ENCODE measurements at regions not wholly inside any gene's neighbourhood (a gene's known extent, or its start where the extent isn't known, plus 50 kb on each side); places are given as distances from the start of the nearest gene placed in this dataset.

GRCh38 chr15:26314577-26314976 lies 451.4 kb upstream of the ATP10A start:
- no peak overlapping the region for H3K9ac ChIP-seq
- H3K36me3 ChIP-seq (ENCODE audit: insufficient read depth), result no peaks in the 10 kb centered on the region
- H3K4me1 ChIP-seq (ENCODE audit: low read depth, poor library complexity, severe bottlenecking), result no peaks in the 10 kb centered on the region
- no peaks in the 10 kb centered on the region for H4K20me1 ChIP-seq (ENCODE audit: insufficient read depth)
- H3K4me3 ChIP-seq (IDR thresholded peaks at IDR 0.05; ENCODE audit: insufficient read depth, low read depth, low read length), result no peak overlapping the region
- H3K4me2 ChIP-seq, result no peak overlapping the region
- H3K79me2 ChIP-seq (ENCODE audit: insufficient read depth, low read depth), result no peaks in the 10 kb centered on the region
- H3K27ac ChIP-seq, result no peak overlapping the region
- H3K27me3 ChIP-seq (ENCODE audit: insufficient read depth, low read depth), result no peaks in the 10 kb centered on the region
- H2AFZ ChIP-seq (ENCODE audit: low read depth), result no peak overlapping the region
- no peak for TF ChIP-seq CTCF (conservative IDR thresholded peaks at IDR 0.05; ENCODE audit: low read depth, low read length)

- no peak for TF ChIP-seq CTCF (conservative IDR thresholded peaks at IDR 0.05; ENCODE audit: low read depth, low read length)
- Histone ChIP-seq H3K9ac (no peak overlapping the region), H4K20me1 (ENCODE audit: insufficient read depth) (no peaks in the 10 kb centered on the region)
Observed at GRCh38 chr15:26311710-26312236, 448.6 kb upstream of the ATP10A start.

GRCh38 chr15:26298659-26299170 lies 435.6 kb upstream of the ATP10A start:
- Histone ChIP-seq H3K27me3 (ENCODE audit: insufficient read depth, low read depth) (no peaks in the 10 kb centered on the region), H3K4me1 (ENCODE audit: low read depth, poor library complexity, severe bottlenecking) (no peaks in the 10 kb centered on the region), H3K4me3 (IDR thresholded peaks at IDR 0.05; ENCODE audit: insufficient read depth, low read depth, low read length) (no peak overlapping the region), H3K79me2 (ENCODE audit: insufficient read depth, low read depth) (no peaks in the 10 kb centered on the region), H2AFZ (ENCODE audit: low read depth) (no peak overlapping the region), H4K20me1 (ENCODE audit: insufficient read depth) (no peaks in the 10 kb centered on the region), H3K36me3 (ENCODE audit: insufficient read depth) (no peaks in the 10 kb centered on the region), H3K9ac (no peak overlapping the region), H3K4me2 (no peak overlapping the region), H3K27ac (no peak overlapping the region)
- TF ChIP-seq CTCF (conservative IDR thresholded peaks at IDR 0.05; ENCODE audit: low read depth, low read length), result no peak

More at GRCh38 chr15:26311710-26312236, 448.6 kb upstream of the ATP10A start:
- Histone ChIP-seq H3K36me3 (ENCODE audit: insufficient read depth) (no peaks in the 10 kb centered on the region), H3K79me2 (ENCODE audit: insufficient read depth, low read depth) (no peaks in the 10 kb centered on the region), H3K4me1 (ENCODE audit: low read depth, poor library complexity, severe bottlenecking) (no peaks in the 10 kb centered on the region), H3K4me3 (IDR thresholded peaks at IDR 0.05; ENCODE audit: insufficient read depth, low read depth, low read length) (no peak overlapping the region), H3K27ac (no peak overlapping the region), H2AFZ (ENCODE audit: low read depth) (no peak overlapping the region), H3K4me2 (no peak overlapping the region), H3K27me3 (ENCODE audit: insufficient read depth, low read depth) (no peaks in the 10 kb centered on the region)

- Histone ChIP-seq H3K4me1 (ENCODE audit: low read depth, poor library complexity, severe bottlenecking) (no peaks in the 10 kb centered on the region), H3K27me3 (ENCODE audit: insufficient read depth, low read depth) (no peaks in the 10 kb centered on the region), H3K36me3 (ENCODE audit: insufficient read depth) (no peaks in the 10 kb centered on the region), H4K20me1 (ENCODE audit: insufficient read depth) (no peaks in the 10 kb centered on the region), H3K79me2 (ENCODE audit: insufficient read depth, low read depth) (no peaks in the 10 kb centered on the region), H3K4me3 (IDR thresholded peaks at IDR 0.05; ENCODE audit: insufficient read depth, low read depth, low read length) (no peak overlapping the region), H3K4me2 (no peak overlapping the region), H3K27ac (no peak overlapping the region), H2AFZ (ENCODE audit: low read depth) (no peak overlapping the region), H3K9ac (no peak overlapping the region)
- TF ChIP-seq CTCF (conservative IDR thresholded peaks at IDR 0.05; ENCODE audit: low read depth, low read length), result no peak
Observed at GRCh38 chr15:26298010-26298658, 435.0 kb upstream of the ATP10A start.
